ENCODE measurements at regions not wholly inside any gene's neighbourhood (a gene's known extent, or its start where the extent isn't known, plus 50 kb on each side); places are given as distances from the start of the nearest gene placed in this dataset.

DNA sequence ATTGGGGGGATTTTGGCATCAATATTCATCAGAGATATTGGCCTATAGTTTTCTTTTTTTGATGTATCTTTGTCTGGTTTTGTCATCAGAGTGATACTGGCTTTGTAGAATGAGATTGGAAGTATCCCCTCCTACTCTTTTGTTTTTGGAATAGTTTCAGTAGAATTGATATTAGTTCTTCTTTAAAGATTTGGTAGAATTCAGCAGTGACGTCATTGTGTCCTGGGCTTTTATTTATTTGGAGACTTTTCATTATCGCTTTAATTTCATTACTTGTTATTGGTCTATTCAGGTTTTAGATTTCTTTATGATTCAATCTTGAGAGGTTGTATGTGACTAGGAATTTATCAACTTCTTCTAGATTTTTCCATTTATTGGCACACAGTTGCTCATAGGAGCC is 825.5 kb upstream of the NXPH2 start:
- no peaks in the 10 kb centered on the region for H3K9me3 ChIP-seq
- H3K4me1 ChIP-seq = no peaks in the 10 kb centered on the region
- no peak for TF ChIP-seq EP300 (IDR thresholded peaks at IDR 0.05)
- H3K36me3 ChIP-seq = no peaks in the 10 kb centered on the region
- H3K27me3 ChIP-seq = no peaks in the 10 kb centered on the region
- intact Hi-C loops (cut with DNase I) = no loop called here
- 92% methylated on average over 2 of the region's 2 CpGs for WGBS
- DNase-seq (ENCODE audit: extremely low spot score) = no peak
- H3K27ac ChIP-seq (replicated peaks in 1 of 4) = no peak overlapping the region
- no peak overlapping the region for H3K4me3 ChIP-seq

- Histone ChIP-seq H3K4me3 (no peak overlapping the region), H3K4me1 (no peaks in the 10 kb centered on the region), H3K27me3 (no peaks in the 10 kb centered on the region), H3K36me3 (no peaks in the 10 kb centered on the region), H3K9me3 (no peaks in the 10 kb centered on the region), H3K27ac (replicated peaks in 1 of 4) (no peak overlapping the region)
- intact Hi-C loops (cut with DNase I) = no loop called here
- DNase-seq (ENCODE audit: extremely low spot score) = no peak
- 41% methylated on average over 2 of the region's 2 CpGs for WGBS
- no peak for TF ChIP-seq POLR2AphosphoS5 (IDR thresholded peaks at IDR 0.05)
- TF ChIP-seq POLR2A (IDR thresholded peaks at IDR 0.05; ENCODE audit: low read depth) = no peak
- TF ChIP-seq CTCF (IDR thresholded peaks at IDR 0.05) = no peak
- TF ChIP-seq EP300 (IDR thresholded peaks at IDR 0.05) = no peak
Observed at GRCh38 chr2:139600166-139600565, 820.0 kb upstream of the NXPH2 start.

DNA sequence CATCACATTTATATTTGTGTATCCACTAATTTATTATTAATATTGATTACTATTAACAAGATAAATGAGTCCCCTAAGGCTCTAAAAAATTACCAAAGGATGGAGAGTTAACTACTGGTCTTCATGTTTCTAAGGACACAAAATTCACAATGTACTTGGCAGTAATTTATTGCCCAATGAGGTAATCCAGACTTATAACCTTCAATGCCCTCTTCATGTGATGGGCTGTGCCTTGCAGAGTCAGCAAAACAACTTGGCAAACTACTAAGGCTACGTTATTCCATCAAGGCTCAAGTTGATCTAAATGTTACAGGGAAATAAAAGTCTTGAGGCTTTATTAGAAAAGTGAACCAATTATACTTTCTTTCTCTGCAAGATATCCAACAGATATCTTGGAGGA is 804.9 kb upstream of the NXPH2 start:
- H3K9me3 ChIP-seq = no peaks in the 10 kb centered on the region
- no peak for DNase-seq (ENCODE audit: extremely low spot score)
- TF ChIP-seq POLR2A (IDR thresholded peaks at IDR 0.05; ENCODE audit: low read depth) = no peak
- no peak for TF ChIP-seq EP300 (IDR thresholded peaks at IDR 0.05)
- no peak for TF ChIP-seq POLR2AphosphoS5 (IDR thresholded peaks at IDR 0.05)
- TF ChIP-seq CTCF (IDR thresholded peaks at IDR 0.05) = no peak
- H3K27ac ChIP-seq (replicated peaks in 1 of 4) = no peak overlapping the region
- 54% methylated on average over 1 of the region's 1 CpG for WGBS
- H3K27me3 ChIP-seq = no peaks in the 10 kb centered on the region
- no peak overlapping the region for H3K4me3 ChIP-seq
- no peaks in the 10 kb centered on the region for H3K4me1 ChIP-seq
- intact Hi-C loops (cut with DNase I) = no loop called here
- H3K36me3 ChIP-seq = no peaks in the 10 kb centered on the region

DNA sequence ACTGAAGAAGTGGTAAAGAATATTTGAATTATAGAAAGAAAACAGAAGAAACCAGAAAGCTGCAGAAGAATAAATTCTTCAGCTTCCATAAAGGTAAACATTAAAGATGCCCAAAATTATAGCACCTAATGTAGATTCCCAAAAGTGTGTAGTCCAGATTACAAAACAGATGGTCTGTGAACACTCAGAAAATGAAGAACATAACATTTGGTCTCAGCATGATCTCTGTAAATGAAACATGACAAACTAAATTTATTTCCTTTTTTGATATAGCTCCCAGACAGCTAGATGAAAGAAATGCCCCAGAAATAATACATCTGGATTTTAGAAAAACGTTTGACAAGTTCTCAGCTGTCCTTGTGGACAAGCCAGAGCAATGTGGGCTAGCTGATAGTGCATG is 794.2 kb upstream of the NXPH2 start:
- no peak overlapping the region for H3K4me3 ChIP-seq
- TF ChIP-seq CTCF (IDR thresholded peaks at IDR 0.05) (no peak), EP300 (IDR thresholded peaks at IDR 0.05) (no peak), POLR2A (IDR thresholded peaks at IDR 0.05; ENCODE audit: low read depth) (no peak), POLR2AphosphoS5 (IDR thresholded peaks at IDR 0.05) (no peak)
- H3K27me3 ChIP-seq = no peaks in the 10 kb centered on the region
- 6% methylated on average over 1 of the region's 1 CpG for WGBS
- no peaks in the 10 kb centered on the region for H3K36me3 ChIP-seq
- DNase-seq (ENCODE audit: extremely low spot score) = no peak
- no peak overlapping the region for H3K27ac ChIP-seq (replicated peaks in 1 of 4)
- intact Hi-C loops (cut with DNase I) = no loop called here
- no peaks in the 10 kb centered on the region for H3K9me3 ChIP-seq
- H3K4me1 ChIP-seq = no peaks in the 10 kb centered on the region

- H3K36me3 ChIP-seq = no peaks in the 10 kb centered on the region
- H3K27ac ChIP-seq (replicated peaks in 1 of 4) = no peak overlapping the region
- intact Hi-C loops (cut with DNase I) = no loop called here
- DNase-seq (ENCODE audit: extremely low spot score) = no peak
- no peak overlapping the region for H3K4me3 ChIP-seq
- no peaks in the 10 kb centered on the region for H3K4me1 ChIP-seq
- 99% methylated on average over 5 of the region's 5 CpGs for WGBS
- H3K9me3 ChIP-seq = no peaks in the 10 kb centered on the region
- no peaks in the 10 kb centered on the region for H3K27me3 ChIP-seq
- TF ChIP-seq CTCF (IDR thresholded peaks at IDR 0.05) (no peak), EP300 (IDR thresholded peaks at IDR 0.05) (no peak), POLR2AphosphoS5 (IDR thresholded peaks at IDR 0.05) (no peak), POLR2A (IDR thresholded peaks at IDR 0.05; ENCODE audit: low read depth) (no peak)
Observed at GRCh38 chr2:139556789-139557188, 776.6 kb upstream of the NXPH2 start.

Measured in esophagus muscularis mucosa (tissue), 4 donors.